H1 (cell line): ENCODE measurements at regions not wholly inside any gene's neighbourhood (a gene's known extent, or its start where the extent isn't known, plus 50 kb on each side); places are given as distances from the start of the nearest gene placed in this dataset.

Experiments used
- CTCF ChIP-seq, 3 experiments: IDR thresholded peaks; 1 replicate in 2 of 3; 2 replicates in 1 of 3; pipeline versions ENCODE4 v1.5.1 to v1.6.1; 2011; ENCODE audit warnings: low read length in 3 of 3, mild to moderate bottlenecking in 3 of 3, inconsistent platforms in 2 of 3, low read depth in 1 of 3, moderate library complexity in 1 of 3; ENCODE audit not compliant: insufficient read depth in 1 of 3; ENCODE audit errors: control extremely low read depth in 1 of 3
- GABPA ChIP-seq: IDR thresholded peaks from 2 replicates; pipeline ENCODE4 v1.6.1; 2011; ENCODE audit warnings: mild to moderate bottlenecking, low read length, moderate library complexity, borderline replicate concordance; ENCODE audit not compliant: insufficient read depth
- KDM5A ChIP-seq: fragments of 200-600 bp; IDR thresholded peaks from 2 replicates; pipeline ENCODE4 v1.7.1; 2012; ENCODE audit warnings: mild to moderate bottlenecking, low read length, inconsistent platforms, mixed read lengths
- POLR2A ChIP-seq, 2 experiments: IDR thresholded peaks; 1 replicate in 1 of 2; 2 replicates in 1 of 2; pipeline ENCODE4 v1.6.1; 2011; ENCODE audit warnings: low read depth in 2 of 2, low read length in 2 of 2, mild to moderate bottlenecking in 2 of 2; ENCODE audit errors: control extremely low read depth in 1 of 2

- no peak for TF ChIP-seq POLR2A (IDR thresholded peaks at IDR 0.05; ENCODE audit: control extremely low read depth in 1 of 2, low read depth in 2 of 2, low read length in 2 of 2)
- no peak for TF ChIP-seq CTCF (IDR thresholded peaks at IDR 0.05; ENCODE audit: control extremely low read depth in 1 of 3, insufficient read depth in 1 of 3, low read depth in 1 of 3, low read length in 3 of 3)
- TF ChIP-seq KDM5A: no peak
- no peak for TF ChIP-seq GABPA
Observed at GRCh38 chr12:88951177-88951576, 370.9 kb upstream of the KITLG start.
